ENCODE measurements at regions not wholly inside any gene's neighbourhood (a gene's known extent, or its start where the extent isn't known, plus 50 kb on each side); places are given as distances from the start of the nearest gene placed in this dataset.
"Not testable (repeated sequence)": the region's sequence is repeated elsewhere in the genome, so short reads cannot be mapped to it uniquely, and the experiment has no call there.

- TF ChIP-seq CTCF (conservative IDR thresholded peaks at IDR 0.05 in 1 of 2, IDR thresholded peaks at IDR 0.05 in 1 of 2; ENCODE audit: extremely low read depth in 1 of 2, insufficient read depth in 1 of 2, low read depth in 1 of 2, low read length in 2 of 2); EZH2 (IDR thresholded peaks at IDR 0.05; ENCODE audit: borderline replicate concordance, low read length): not testable (repeated sequence)
These were observed 110.1 kb downstream of the ZNF267 start for GRCh38 chr16:31983666-31984065.
